ENCODE measurements at regions not wholly inside any gene's neighbourhood (a gene's known extent, or its start where the extent isn't known, plus 50 kb on each side); places are given as distances from the start of the nearest gene placed in this dataset.

DNA sequence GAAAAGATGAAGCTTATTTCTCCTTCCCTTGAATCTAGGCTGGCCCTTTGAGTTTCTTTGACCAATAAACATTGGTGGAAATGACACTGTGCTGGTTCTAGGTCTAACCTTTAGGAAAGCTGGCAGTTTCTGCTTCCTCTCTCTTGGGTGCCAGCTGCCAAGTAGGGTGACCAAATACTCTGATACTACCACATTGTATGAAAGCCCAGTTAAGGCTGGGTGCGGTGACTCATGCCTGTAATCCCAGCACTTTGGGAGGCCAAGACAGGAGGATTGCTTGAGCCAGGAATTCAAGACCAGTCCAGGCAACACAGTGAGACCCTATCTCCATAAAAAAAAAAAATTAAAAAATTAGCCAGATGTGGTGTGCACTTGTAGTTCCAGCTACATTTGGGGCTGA lies 320.7 kb downstream of the ZNF621 start:
- Histone ChIP-seq H3K27ac (ENCODE audit: insufficient read length, low read depth, low read length) (no peak overlapping the region), H4K5ac (ENCODE audit: insufficient read length, low read depth, low read length) (no peak overlapping the region), H3K27me3 (ENCODE audit: insufficient read depth, low read length) (no peaks in the 10 kb centered on the region), H3K79me2 (ENCODE audit: insufficient read depth, low read length) (no peaks in the 10 kb centered on the region), H2BK5ac (ENCODE audit: insufficient read length, low read length) (no peak overlapping the region), H2BK120ac (ENCODE audit: low read depth, low read length, poor library complexity, severe bottlenecking) (no peak overlapping the region), H3K4ac (ENCODE audit: low read depth, low read length) (no peak overlapping the region), H2AK5ac (ENCODE audit: insufficient read length, low read length) (no peak overlapping the region), H3K9me3 (ENCODE audit: control insufficient read depth, low read depth, low read length) (no peaks in the 10 kb centered on the region), H4K20me1 (ENCODE audit: control insufficient read depth, insufficient read depth, insufficient read length) (no peaks in the 10 kb centered on the region), H2BK20ac (ENCODE audit: low read depth, low read length, poor library complexity, severe bottlenecking) (no peak overlapping the region), H3K79me1 (ENCODE audit: insufficient read depth, low read depth, low read length, poor library complexity, severe bottlenecking) (no peaks in the 10 kb centered on the region), H3K18ac (ENCODE audit: insufficient read length, low read depth, low read length) (no peak overlapping the region), H2BK12ac (ENCODE audit: insufficient read length, low read depth, low read length) (no peak overlapping the region), H2AFZ (ENCODE audit: low read length) (no peak overlapping the region), H4K91ac (ENCODE audit: insufficient read length, low read depth, low read length) (no peak overlapping the region), H3K4me2 (ENCODE audit: insufficient read depth, insufficient read length, low read length) (no peak overlapping the region), H3K4me1 (ENCODE audit: insufficient read depth, low read length) (peaks cover 15% of the 10 kb centered on the region; the same call in 1 of the 2 replicates), H2BK15ac (ENCODE audit: low read depth, low read length) (no peak overlapping the region), H3K9ac (ENCODE audit: extremely low read depth, insufficient read length, low read length) (no peak overlapping the region), H3K56ac (ENCODE audit: insufficient read length, low read depth, low read length) (no peak overlapping the region), H4K8ac (replicated peaks; ENCODE audit: insufficient read length, low read depth, low read length) (no peak overlapping the region), H3K23me2 (ENCODE audit: insufficient read length, low read depth, low read length, poor library complexity, severe bottlenecking) (no peaks in the 10 kb centered on the region), H3T11ph (ENCODE audit: low read length) (no peak overlapping the region), H3K14ac (ENCODE audit: insufficient read depth, low read length) (no peak overlapping the region), H3K23ac (ENCODE audit: insufficient read length, low read depth, low read length) (no peak overlapping the region)
- WGBS (ENCODE audit: extremely low coverage, insufficient read length, low lambda C conversion rate) = no CpG with 5 or more reads among the region's 1 CpG
- Mint-ChIP-seq H3K36me3 (ENCODE audit: insufficient read depth in 1 of 3, low read depth in 3 of 3) (peaks cover 4 to 8% (median 6%) of the 10 kb centered on the region in 3 experiments), H3K4me1 (peaks cover 40 to 45% of the 10 kb centered on the region in 2 experiments), H3K27me3 (ENCODE audit: low read depth) (peaks cover 2% of the 10 kb centered on the region; the same call in 1 of the 2 replicates), H3K9me3 (peaks cover 8 to 9% of the 10 kb centered on the region in 2 experiments), H3K27ac (no peak overlapping the region; a peak in 1 of 7 replicates), H3K4me3 (no peak overlapping the region)
- no peak for DNase-seq
- TF ChIP-seq CTCF (conservative IDR thresholded peaks at IDR 0.05) = no peak

Data from H9 (cell line).